ENCODE measurements at regions not wholly inside any gene's neighbourhood (a gene's known extent, or its start where the extent isn't known, plus 50 kb on each side); places are given as distances from the start of the nearest gene placed in this dataset.
"Not testable (repeated sequence)": the region's sequence is repeated elsewhere in the genome, so short reads cannot be mapped to it uniquely, and the experiment has no call there.

DNA sequence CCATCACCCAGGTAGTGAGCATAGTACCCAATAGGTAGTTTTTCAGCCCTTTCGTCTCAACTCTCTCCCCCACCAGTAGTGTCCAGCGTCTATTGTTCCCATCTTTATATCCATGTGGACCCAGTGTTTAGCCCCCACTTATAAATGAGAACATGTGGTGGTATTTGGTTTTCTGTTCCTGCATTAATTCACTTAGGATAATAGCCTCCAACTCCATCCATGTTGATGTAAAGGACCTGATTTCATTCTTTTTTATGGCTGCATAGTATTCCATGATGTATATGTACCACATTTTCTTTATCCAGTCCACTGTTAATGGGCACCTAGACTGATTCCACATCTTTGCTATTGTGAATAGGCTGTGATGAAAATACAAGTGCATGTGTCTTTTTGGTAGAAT, 51.3 kb downstream of the NACA2 start:
- H3K4me1 ChIP-seq, H3K4me3 ChIP-seq, H3K27ac ChIP-seq, ATAC-seq, DNase-seq, H3K27me3 ChIP-seq, H3K36me3 ChIP-seq: not testable (repeated sequence)
- H3K9me3 ChIP-seq = peaks cover 0 to 28% (median 10%) of the 10 kb centered on the region in 11 donors
- intact Hi-C loops (cut with DNase I) = loop anchor here in 2 of 10 donors (10.0 kb wide), 2 partner anchors 105 to 535 kb away; no protein-coding TSS in a partner anchor
- WGBS, 2 donors = 91 to 92% methylated on average over 2 of the region's 2 CpGs

DNA sequence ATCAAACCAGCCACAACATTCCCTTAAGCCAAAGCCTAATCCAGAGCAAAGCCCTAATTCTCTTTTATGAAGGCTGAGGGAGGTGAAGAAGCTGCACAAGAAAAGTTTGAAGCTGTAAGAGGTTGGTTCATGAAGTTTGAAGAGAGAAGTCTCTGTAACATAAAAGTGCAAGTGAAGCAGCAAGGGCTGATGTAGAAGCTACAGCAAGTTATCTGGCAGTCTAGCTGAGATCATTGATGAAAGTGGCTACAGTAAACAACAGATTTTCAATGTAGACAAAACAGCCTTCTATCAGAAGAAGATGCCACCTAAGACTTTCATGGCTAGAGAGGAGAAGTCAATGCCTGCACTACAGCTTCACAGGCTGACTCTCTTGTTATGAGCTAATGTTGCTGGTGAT, 52.5 kb downstream of the NACA2 start:
- TF ChIP-seq, protein P1, sequence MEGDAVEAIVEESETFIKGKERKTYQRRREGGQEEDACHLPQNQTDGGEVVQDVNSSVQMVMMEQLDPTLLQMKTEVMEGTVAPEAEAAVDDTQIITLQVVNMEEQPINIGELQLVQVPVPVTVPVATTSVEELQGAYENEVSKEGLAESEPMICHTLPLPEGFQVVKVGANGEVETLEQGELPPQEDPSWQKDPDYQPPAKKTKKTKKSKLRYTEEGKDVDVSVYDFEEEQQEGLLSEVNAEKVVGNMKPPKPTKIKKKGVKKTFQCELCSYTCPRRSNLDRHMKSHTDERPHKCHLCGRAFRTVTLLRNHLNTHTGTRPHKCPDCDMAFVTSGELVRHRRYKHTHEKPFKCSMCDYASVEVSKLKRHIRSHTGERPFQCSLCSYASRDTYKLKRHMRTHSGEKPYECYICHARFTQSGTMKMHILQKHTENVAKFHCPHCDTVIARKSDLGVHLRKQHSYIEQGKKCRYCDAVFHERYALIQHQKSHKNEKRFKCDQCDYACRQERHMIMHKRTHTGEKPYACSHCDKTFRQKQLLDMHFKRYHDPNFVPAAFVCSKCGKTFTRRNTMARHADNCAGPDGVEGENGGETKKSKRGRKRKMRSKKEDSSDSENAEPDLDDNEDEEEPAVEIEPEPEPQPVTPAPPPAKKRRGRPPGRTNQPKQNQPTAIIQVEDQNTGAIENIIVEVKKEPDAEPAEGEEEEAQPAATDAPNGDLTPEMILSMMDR (IDR thresholded peaks at IDR 0.05) = no peak
- intact Hi-C loops (cut with DNase I) = loop anchor here in 1 of 10 donors (10.0 kb wide), 1 partner anchor 104 kb away; no protein-coding TSS in a partner anchor
- no peak for ATAC-seq
- no peaks in the 10 kb centered on the region for H3K4me1 ChIP-seq
- no peaks in the 10 kb centered on the region for H3K27me3 ChIP-seq
- no peak overlapping the region for H3K4me3 ChIP-seq
- peaks cover 0 to 28% (median 10%) of the 10 kb centered on the region in 11 donors for H3K9me3 ChIP-seq
- no peaks in the 10 kb centered on the region for H3K36me3 ChIP-seq
- no peak for DNase-seq
- H3K27ac ChIP-seq = no peak overlapping the region

DNA sequence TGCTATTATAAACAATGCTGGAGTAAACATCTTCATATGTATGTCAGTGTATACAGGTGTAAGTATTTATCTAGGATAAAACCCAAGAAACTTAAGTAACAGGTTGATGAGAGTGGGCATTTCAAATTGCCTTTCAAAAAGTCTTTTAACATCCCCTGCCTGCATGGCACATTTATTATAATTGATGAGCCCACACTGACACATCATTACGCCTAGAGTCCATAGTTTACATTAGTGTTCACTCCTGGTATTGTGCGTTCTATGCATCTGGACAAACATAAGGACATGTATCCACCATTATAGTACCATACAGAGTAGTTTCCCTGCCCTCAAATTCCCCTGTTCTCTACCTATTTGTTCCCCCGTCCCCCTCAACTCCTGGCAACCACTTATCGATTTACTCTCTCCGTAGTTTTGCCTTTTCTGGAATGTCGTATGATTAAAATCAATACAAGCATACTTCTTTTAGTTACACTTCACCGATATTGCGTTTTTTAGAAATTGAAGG, 53.7 kb downstream of the NACA2 start:
- peaks cover 0 to 24% (median 10%) of the 10 kb centered on the region in 11 donors for H3K9me3 ChIP-seq
- H3K27me3 ChIP-seq = no peaks in the 10 kb centered on the region
- no peak overlapping the region for H3K4me3 ChIP-seq
- H3K36me3 ChIP-seq = no peaks in the 10 kb centered on the region
- TF ChIP-seq, protein P1 (IDR thresholded peaks at IDR 0.05) = no peak
- no peaks in the 10 kb centered on the region for H3K4me1 ChIP-seq
- H3K27ac ChIP-seq = no peak overlapping the region
- ATAC-seq (no peak), DNase-seq (no peak)
- intact Hi-C loops (cut with DNase I) = loop anchor here in 1 of 10 donors (10.0 kb wide), 1 partner anchor 103 kb away; no protein-coding TSS in a partner anchor
- WGBS, 2 donors = 88 to 93% methylated on average over 8 of the region's 8 CpGs

- Histone ChIP-seq H3K36me3 (no peaks in the 10 kb centered on the region), H3K9me3 (peaks cover 0 to 16% (median 7%) of the 10 kb centered on the region in 11 donors), H3K4me3 (no peak overlapping the region), H3K4me1 (no peaks in the 10 kb centered on the region), H3K27ac (no peak overlapping the region), H3K27me3 (peaks cover 0 to 4% (median 0%) of the 10 kb centered on the region in 7 donors)
- DNase-seq = no peak
- TF ChIP-seq, protein P1 (IDR thresholded peaks at IDR 0.05) = no peak
- whole genome bisulfite sequencing, 2 donors = 65 to 75% methylated on average over 5 of the region's 5 CpGs
- intact Hi-C loops (cut with DNase I) = loop anchor here in 1 of 10 donors (10.0 kb wide), 1 partner anchor 102 kb away; no protein-coding TSS in a partner anchor
- no peak for ATAC-seq
Measured at GRCh38 chr17:61536422-61536955, 54.5 kb downstream of the NACA2 start.
